ENCODE measurements at regions not wholly inside any gene's neighbourhood (a gene's known extent, or its start where the extent isn't known, plus 50 kb on each side); places are given as distances from the start of the nearest gene placed in this dataset.
A peak's percentile ranks its signal among the peaks of the same experiment; 100 is the strongest.
"Not testable (repeated sequence)": the region's sequence is repeated elsewhere in the genome, so short reads cannot be mapped to it uniquely, and the experiment has no call there.

GRCh38 chr4:188408244-188409030, 269.2 kb downstream of the TRIML1 start:
- no peak for DNase-seq (ENCODE audit: low read depth, low spot score)
- in situ Hi-C loops (cut with HindIII; ENCODE audit: low pct_unique_long_range_greater_than_20kb, low sequenced_read_pairs) = no loop called here

GRCh38 chr4:188409851-188410250, 270.6 kb downstream of the TRIML1 start:
- in situ Hi-C loops (cut with HindIII; ENCODE audit: low pct_unique_long_range_greater_than_20kb, low sequenced_read_pairs) = no loop called here
- DNase-seq (ENCODE audit: low read depth, low spot score) = no peak

- no peak for DNase-seq (ENCODE audit: low read depth, low spot score)
Observed at GRCh38 chr4:188411805-188412204, 272.6 kb downstream of the TRIML1 start.

GRCh38 chr4:188412499-188412898, 273.3 kb downstream of the TRIML1 start:
- in situ Hi-C loops (cut with HindIII; ENCODE audit: low pct_unique_long_range_greater_than_20kb, low sequenced_read_pairs) = no loop called here

More at GRCh38 chr4:188411805-188412204, 272.6 kb downstream of the TRIML1 start:
- in situ Hi-C loops (cut with HindIII; ENCODE audit: low pct_unique_long_range_greater_than_20kb, low sequenced_read_pairs) = no loop called here

GRCh38 chr4:188414441-188414840, 275.2 kb downstream of the TRIML1 start:
- DNase-seq (ENCODE audit: low read depth, low spot score) = no peak
- in situ Hi-C loops (cut with HindIII; ENCODE audit: low pct_unique_long_range_greater_than_20kb, low sequenced_read_pairs) = no loop called here

More at GRCh38 chr4:188412499-188412898, 273.3 kb downstream of the TRIML1 start:
- DNase-seq (ENCODE audit: low read depth, low spot score) = no peak

- DNase-seq (ENCODE audit: low read depth, low spot score) = no peak
- in situ Hi-C loops (cut with HindIII; ENCODE audit: low pct_unique_long_range_greater_than_20kb, low sequenced_read_pairs) = no loop called here
Observed at GRCh38 chr4:188417181-188417580, 277.9 kb downstream of the TRIML1 start.

GRCh38 chr4:188423039-188423438, 283.8 kb downstream of the TRIML1 start:
- in situ Hi-C loops (cut with HindIII; ENCODE audit: low pct_unique_long_range_greater_than_20kb, low sequenced_read_pairs) = no loop called here
- no peak for DNase-seq (ENCODE audit: low read depth, low spot score)

- peak; percentile 94 for DNase-seq (ENCODE audit: low read depth, low spot score)
- in situ Hi-C loops (cut with HindIII; ENCODE audit: low pct_unique_long_range_greater_than_20kb, low sequenced_read_pairs) = no loop called here
Observed at GRCh38 chr4:188428935-188429334, 289.7 kb downstream of the TRIML1 start.

GRCh38 chr4:188429965-188430364, 290.7 kb downstream of the TRIML1 start:
- in situ Hi-C loops (cut with HindIII; ENCODE audit: low pct_unique_long_range_greater_than_20kb, low sequenced_read_pairs) = no loop called here
- DNase-seq (ENCODE audit: low read depth, low spot score) = no peak

GRCh38 chr4:188430384-188430783, 291.1 kb downstream of the TRIML1 start:
- in situ Hi-C loops (cut with HindIII; ENCODE audit: low pct_unique_long_range_greater_than_20kb, low sequenced_read_pairs) = no loop called here
- no peak for DNase-seq (ENCODE audit: low read depth, low spot score)

- DNase-seq (ENCODE audit: low read depth, low spot score) = no peak
Observed at GRCh38 chr4:188432328-188432727, 293.1 kb downstream of the TRIML1 start.

GRCh38 chr4:188433741-188434315, 294.6 kb downstream of the TRIML1 start:
- in situ Hi-C loops (cut with HindIII; ENCODE audit: low pct_unique_long_range_greater_than_20kb, low sequenced_read_pairs) = no loop called here

More at GRCh38 chr4:188432328-188432727, 293.1 kb downstream of the TRIML1 start:
- in situ Hi-C loops (cut with HindIII; ENCODE audit: low pct_unique_long_range_greater_than_20kb, low sequenced_read_pairs) = no loop called here

GRCh38 chr4:188434643-188435042, 295.4 kb downstream of the TRIML1 start:
- in situ Hi-C loops (cut with HindIII; ENCODE audit: low pct_unique_long_range_greater_than_20kb, low sequenced_read_pairs) = no loop called here
- DNase-seq (ENCODE audit: low read depth, low spot score) = no peak

More at GRCh38 chr4:188433741-188434315, 294.6 kb downstream of the TRIML1 start:
- no peak for DNase-seq (ENCODE audit: low read depth, low spot score)

- in situ Hi-C loops (cut with HindIII; ENCODE audit: low pct_unique_long_range_greater_than_20kb, low sequenced_read_pairs) = no loop called here
- no peak for DNase-seq (ENCODE audit: low read depth, low spot score)
Observed at GRCh38 chr4:188435381-188435780, 296.1 kb downstream of the TRIML1 start.

GRCh38 chr4:188437535-188437934, 298.3 kb downstream of the TRIML1 start:
- in situ Hi-C loops (cut with HindIII; ENCODE audit: low pct_unique_long_range_greater_than_20kb, low sequenced_read_pairs) = no loop called here
- DNase-seq (ENCODE audit: low read depth, low spot score) = no peak

GRCh38 chr4:188438391-188438824, 299.2 kb downstream of the TRIML1 start:
- DNase-seq (ENCODE audit: low read depth, low spot score); in situ Hi-C loops (cut with HindIII; ENCODE audit: low pct_unique_long_range_greater_than_20kb, low sequenced_read_pairs): not testable (repeated sequence)

- in situ Hi-C loops (cut with HindIII; ENCODE audit: low pct_unique_long_range_greater_than_20kb, low sequenced_read_pairs) = no loop called here
- DNase-seq (ENCODE audit: low read depth, low spot score) = no peak
Observed at GRCh38 chr4:188439641-188440311, 300.5 kb downstream of the TRIML1 start.

GRCh38 chr4:188444500-188444899, 305.3 kb downstream of the TRIML1 start:
- no peak for DNase-seq (ENCODE audit: low read depth, low spot score)
- in situ Hi-C loops (cut with HindIII; ENCODE audit: low pct_unique_long_range_greater_than_20kb, low sequenced_read_pairs) = no loop called here
